ENCODE measurements at regions not wholly inside any gene's neighbourhood (a gene's known extent, or its start where the extent isn't known, plus 50 kb on each side); places are given as distances from the start of the nearest gene placed in this dataset.
"Not testable (repeated sequence)": the region's sequence is repeated elsewhere in the genome, so short reads cannot be mapped to it uniquely, and the experiment has no call there.

DNA sequence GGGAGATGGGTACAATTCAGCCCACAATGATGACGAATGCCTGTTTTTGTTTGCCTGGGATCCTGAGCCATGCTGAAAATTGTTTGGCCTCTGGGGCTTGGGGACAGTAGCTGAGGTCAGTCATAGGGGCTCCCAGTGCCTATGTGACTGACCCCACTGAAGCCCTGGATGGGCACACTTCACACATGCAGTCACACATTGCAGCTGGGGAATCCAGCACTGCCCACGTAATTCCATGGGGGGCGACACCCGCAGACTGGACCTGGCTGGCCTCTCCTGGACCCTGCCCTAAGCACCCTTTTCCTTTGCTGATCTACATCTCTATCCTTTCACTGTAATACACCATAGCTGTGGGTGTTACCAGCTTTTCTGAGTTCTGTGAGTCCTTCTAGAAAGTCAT is 295.2 kb upstream of the HS6ST1 start:
- no peak for DNase-seq (ENCODE audit: low read depth)

DNA sequence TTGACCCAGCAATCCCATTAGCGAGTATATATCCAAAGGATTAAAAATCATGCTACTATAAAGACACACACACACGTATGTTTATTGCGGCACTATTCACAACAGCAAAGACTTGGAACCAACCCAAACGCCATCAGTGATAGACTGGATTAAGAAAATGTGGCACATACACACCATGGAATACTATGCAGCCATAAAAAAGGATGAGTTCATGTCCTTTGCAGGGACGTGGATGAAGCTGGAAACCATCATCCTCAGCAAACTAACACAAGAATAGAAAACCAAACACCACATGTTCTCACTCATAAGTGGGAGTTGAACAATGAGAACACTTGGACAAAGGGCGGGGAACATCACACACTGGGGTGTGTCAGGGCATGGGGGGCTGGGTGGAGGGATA is 296.2 kb upstream of the HS6ST1 start:
- DNase-seq (ENCODE audit: low read depth): not testable (repeated sequence)

DNA sequence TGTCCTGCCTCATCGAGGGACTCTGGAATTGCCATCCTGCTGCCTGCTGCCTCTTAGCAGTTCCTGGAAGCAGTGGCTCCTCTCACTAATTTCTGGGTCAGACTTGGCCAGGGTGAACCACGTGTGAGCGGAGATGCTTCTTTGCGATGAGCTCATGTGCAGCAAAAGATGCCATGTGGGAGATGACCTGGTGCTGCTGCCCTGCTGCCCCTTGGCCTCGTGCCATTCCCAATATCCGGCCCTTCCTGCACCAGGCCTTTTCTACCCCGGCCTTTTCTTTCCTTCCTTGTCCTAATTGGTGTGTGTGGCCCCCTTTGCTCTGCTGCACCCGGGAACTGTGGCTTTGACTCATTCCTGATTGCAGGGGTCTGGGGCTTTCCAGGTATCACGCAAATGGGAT is 296.9 kb upstream of the HS6ST1 start:
- no peak for DNase-seq (ENCODE audit: low read depth)

DNA sequence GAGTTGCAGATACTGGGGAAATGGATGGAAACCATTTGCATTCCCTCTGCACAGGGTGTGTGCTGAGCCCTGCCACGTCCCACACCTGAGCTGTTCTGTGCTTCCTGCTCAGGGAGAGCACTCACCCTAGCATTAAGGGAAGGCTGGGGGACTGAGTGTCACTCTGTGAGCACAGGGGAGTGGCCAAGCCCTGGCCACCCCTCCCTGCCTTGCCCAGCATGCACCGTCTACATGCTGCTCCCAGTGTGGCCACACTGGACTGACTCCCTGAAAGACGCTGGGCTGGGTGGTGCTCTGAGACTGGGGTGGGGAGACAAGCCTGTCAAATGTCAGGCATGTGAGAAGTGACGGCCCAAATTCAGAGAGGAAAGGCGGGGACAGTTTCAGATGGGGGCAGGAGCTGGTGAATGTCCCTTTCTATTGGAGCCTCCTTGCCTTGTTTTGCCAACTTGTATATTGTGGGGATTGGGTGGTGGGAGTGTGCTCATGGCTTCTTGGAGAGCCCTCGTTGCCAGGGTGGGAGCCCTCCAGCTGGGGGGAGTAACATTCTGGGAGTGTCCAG is 298.4 kb upstream of the HS6ST1 start:
- no peak for DNase-seq (ENCODE audit: low read depth)

DNA sequence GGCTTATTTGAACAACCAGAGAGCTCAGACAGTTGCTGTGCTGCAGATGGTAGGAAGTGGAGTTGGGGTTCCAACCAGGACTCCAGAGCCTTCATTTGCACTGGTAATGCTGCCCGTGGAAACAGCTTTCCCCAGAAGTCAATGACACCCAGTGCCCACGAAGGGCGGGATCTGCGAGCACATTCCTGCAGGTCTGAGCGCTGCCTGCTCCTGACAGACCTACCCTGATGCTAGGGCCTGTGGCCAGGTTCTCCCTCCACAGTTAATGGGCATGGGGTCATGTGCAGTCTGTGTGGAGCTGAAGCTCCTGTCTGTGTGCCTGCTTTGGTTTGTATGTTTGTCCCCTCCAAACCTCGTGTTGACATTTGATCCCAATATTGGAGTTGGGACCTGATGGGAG is 299.0 kb upstream of the HS6ST1 start:
- no peak for DNase-seq (ENCODE audit: low read depth)

DNA sequence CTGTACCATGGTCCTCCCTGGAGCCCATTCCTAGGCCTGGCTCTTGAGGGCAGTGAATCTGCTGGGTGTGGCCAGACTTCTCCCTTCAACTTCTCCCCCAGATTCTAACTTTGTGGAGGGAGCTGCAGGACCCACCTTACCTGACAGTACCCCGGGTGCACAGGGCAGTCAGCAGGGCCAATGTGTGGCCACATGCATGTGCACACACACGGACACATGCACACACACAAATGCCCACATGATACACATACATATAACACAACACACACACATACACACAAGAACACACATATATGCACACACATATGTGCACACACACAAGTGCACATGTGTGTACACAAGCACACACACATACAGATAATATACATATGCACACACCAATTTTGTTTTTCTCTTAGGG is 300.0 kb upstream of the HS6ST1 start:
- no peak for DNase-seq (ENCODE audit: low read depth)

DNA sequence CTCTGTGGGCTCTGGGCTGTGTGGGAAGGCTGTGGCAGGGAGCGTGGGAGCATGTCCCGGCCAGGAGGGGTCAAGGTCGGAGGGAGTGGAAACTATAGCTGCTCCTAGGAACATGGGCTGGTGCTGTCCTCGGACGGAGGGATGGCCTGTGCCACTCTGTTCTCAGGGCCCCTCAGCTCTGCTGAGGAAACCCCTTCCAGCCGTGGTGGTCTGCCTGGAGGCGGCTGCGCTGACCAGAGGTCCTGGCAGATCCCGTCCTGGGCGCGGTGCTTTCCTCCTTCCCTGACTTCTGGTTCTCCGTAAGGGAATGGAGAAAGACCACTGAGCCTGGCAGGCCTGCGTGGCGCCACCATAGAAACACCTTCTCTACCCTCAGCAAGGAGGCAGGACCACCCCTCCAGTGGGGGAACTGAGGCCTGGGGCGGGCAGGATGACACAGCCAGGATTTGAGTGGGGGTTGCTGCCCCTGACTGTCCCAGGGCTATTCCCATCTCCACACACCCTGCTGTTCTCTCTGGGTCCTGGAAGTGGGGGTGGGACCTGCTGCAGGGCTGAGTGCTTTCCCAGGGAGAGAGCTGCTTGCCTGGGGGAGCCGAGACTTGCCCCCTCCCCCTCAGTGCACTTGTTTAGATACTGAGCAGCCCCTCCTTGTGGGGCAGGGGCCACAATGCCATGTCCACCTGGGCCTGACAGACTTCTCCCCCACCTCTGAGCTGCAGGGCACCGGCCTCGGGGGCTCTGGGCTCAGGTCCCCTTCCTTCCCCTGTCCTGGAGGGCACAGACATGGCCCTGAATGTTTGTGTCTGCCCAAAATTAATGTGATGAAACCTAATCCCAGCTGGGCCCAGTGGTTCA is 301.0 kb upstream of the HS6ST1 start:
- no peak for DNase-seq (ENCODE audit: low read depth)

DNA sequence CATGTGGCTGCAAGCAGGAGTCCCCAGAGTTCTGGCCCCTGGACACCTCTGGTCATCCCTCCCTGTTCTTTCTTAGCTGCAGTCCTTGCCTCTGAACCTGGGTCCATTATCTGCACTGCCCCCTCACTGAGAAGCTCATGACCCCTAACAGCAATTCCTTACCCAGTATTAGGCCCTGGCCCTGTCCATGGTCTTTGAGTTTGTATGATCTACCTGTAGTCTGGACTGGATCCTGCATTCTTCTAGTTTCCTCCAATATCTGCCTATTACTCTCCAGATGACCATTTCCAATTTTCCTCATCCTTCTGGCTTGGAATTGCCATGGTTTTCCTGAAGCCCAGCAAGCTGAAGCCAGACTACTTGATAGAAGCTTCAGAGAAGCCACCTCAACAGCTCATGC is 302.4 kb upstream of the HS6ST1 start:
- no peak for DNase-seq (ENCODE audit: low read depth)

DNA sequence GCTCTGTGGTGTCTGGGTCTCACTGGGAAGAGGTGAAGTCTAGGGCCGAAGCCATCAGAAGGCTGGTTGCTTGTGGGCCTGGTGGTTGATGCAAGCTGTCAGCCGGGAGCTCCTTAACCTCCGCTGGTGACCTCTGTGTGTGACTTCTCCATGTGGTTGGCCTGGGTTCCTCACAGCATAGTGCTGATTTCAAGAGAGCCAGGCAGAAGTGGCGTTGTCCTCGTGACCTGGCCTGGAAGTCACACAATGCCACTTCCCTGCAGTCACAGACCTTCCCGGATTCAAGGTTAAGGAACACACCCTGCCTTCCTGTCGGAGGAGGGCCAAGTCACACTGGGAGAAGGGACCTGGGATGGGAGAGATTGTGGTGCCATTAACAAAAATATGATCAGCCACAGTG is 303.7 kb upstream of the HS6ST1 start:
- DNase-seq (ENCODE audit: low read depth): no peak

DNA sequence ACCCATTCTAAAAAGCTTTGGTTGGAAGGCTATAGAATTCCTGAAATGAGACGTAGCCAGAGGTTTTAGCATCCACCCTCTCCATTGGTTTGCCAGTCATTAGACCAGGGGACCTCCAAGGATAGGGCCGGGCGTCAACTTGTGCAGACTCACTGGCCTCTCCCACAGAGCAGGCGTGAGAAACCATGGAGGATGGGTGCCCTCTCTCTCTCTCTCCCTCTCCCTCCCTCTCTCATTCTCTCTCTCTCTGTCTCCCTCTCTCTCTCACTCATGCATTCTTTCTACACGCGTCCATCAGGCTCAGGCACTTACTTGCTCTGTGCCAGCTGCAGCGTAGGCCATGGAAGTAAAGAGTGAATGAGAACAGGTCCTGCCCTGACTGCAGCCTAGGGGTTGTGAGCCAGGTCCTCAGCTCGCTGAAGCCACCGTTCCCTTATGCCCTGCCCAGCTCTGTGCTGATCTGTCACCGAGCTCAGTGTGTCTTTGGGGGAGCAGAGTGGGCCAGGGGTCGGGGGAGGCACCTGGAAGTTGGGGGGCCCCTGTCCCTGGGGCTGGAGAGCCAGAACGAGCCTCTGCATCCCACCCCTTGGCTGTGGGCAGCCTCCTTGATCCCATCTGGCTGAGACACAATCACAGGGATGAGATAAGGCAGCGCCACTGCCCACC is 304.4 kb upstream of the HS6ST1 start:
- peak; percentile 36 for DNase-seq (ENCODE audit: low read depth)

DNA sequence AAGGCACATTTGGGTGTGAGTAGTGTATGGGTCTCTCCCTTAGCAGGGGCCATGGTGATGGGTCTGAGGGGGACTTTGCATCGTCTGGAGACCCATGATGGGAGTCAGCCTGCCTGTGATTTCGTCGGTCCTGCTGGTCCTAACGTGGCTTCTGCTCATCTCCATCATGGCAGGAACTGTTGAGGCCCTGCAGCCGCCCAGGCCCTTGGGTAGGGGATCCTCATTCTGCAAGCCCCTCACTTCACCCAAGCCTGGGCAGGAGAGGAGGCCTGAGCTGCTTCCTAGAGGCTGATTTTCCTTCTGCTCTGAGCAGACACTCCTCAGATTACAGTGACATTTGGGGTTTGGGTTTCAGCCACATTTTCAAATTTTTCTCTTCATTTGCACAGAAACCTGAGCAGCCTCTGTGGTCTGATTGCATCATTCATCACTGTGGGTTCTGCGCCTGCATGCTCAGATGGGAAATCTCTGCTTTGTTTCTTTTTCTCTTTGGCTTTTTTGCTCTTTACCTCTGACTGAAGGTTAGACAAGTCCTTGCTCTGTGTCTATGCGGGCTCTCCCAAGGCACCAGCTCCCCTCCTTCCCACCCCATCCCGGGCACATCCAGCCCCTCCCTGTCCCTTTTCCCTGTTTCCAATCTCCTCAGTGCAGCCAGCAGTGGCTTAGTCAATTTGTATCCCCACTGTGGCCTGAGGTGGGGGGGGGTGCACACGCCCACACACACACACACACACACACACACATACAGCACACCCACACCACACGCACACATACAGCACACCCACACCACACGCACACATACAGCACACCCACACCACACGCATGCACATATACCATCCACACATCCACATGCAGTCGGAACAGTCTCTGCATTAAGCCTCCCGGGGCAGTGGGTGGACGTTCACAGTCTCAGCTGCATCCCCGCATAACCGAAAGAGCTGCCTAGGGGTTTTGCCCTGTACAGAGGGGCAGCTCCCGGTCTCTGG is 305.4 kb upstream of the HS6ST1 start:
- DNase-seq (ENCODE audit: low read depth): peak; percentile 92

DNA sequence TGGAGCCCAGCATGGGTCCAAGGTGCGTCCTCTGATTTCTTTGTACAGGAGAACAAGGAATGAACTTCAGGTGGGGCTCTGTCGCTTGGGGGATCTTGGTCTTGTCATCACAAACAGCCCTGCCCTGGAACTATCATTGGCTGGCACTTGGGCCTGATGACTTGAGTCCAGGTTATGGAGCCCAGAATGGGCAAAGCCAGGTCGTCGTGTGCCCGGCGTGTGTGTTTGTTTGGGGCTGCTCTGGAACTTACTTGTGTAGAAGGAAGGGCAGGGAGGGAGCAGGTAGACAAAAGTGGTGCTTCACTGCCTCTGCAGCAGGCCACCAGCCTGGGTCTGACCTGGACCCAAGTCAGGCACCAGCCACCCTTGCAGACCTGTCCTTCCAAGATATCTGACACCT is 306.3 kb upstream of the HS6ST1 start:
- DNase-seq (ENCODE audit: low read depth): no peak

DNA sequence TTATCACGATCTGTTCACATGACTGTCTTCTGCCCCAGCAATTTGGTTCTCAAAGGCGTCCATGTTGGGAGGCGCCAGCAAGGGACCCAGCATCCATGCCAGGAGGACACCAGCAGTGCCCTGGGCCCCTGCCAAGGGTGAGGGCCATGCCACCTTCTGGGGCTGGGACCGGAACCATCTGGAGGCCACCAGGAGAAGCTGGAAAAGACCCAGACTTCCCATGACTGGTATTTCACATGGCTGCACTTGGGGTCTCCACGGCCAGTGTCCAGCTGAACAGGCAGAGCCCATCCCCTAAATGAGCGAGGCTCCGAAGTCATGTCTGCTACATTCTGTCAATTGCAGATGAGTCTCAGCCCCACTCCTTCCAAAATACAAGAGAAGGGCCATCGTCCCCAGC is 306.8 kb upstream of the HS6ST1 start:
- no peak for DNase-seq (ENCODE audit: low read depth)

DNA sequence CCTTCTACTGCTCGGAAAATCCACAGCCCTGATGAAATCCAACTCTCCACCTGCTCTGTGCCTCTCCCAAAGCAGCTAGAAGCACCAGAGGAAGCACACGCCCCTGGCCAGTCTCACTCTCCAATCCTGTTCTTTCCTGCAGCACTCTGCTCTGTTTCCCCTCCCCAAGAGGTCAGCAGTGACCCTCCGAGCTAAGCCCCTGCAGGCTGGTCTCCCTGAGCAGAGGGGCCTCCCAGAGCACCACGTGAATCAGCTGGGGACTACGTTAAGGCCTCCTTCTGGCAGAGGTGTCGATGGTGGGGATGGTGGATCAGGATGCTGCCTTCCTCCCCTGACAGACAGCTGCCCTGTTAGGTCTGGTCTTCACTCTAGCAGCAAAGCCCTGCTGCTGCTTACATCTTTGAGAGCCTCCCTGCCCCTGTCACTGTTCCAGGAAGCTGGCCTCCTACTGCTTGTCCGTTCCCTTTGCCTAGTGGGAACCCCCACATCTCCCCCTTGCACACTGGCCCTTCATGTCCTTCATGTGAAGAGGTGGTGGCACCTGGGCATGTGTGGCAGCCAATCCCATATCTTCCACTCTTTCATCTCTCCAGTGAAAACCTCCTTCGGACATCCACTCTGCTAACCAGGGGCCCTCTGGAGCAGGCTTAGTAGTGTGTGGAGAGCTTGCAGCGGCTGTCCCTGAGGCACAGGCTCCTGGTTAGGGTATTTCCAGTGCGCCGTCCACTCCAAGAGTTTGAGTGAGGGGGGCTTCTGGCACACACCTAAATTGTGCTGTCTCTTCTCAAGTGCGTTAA is 307.5 kb upstream of the HS6ST1 start:
- DNase-seq (ENCODE audit: low read depth): no peak

DNA sequence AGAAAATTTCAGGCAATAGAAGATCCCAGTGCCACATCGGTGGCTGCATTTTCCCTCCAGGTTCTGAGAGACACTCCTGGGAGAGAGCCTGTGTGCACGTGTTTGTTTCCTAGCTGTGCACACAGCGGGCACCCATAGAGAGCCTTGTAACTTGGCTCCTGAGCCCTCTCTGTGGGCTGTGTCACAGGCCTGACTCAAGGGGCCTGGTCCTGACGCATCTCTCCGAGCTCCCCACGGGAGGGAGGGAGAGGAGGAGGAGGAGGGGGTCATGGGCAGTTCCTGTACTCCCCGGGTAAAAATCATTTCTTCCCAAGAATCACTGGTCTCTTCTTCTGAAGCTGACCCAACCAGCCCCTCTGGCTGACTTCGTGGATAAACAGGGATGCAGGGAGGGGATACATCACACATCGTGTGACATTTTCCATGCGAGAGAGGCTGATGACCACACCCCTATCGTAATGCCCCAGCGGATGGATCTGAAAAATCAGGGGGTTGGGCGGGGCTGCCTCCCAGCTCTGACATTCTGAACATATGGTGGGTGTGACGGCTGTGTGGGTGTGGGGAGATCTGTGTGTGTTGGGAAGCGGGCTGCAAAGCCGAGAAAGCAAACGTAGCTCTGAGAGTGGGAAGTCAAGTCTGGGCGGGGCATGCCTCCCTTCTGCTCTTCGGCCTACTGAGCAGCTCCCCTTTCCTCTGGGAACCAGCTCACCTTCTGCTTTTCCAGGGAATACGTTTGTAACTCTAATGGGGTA is 308.3 kb upstream of the HS6ST1 start:
- DNase-seq (ENCODE audit: low read depth): no peak

DNA sequence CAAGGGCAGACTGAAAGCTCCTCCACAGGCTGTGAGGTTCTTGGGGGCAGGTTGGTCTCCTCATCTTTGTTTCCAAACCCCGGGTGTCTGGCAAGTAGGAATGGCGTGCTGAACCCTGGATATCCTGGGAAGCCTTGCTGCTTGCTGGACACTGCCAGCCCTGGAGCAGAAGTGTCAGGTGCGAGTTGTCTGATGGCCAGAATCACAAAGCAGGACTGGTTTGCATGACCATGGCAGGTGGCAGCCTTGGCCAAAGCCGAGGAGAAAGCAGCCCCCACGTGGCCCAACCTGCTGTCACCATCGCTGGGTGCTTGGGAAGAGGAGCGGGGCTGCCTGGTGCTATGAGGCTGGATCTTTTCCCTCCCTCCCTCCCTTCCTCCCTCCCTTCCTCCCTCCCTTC is 309.5 kb upstream of the HS6ST1 start:
- no peak for DNase-seq (ENCODE audit: low read depth)

DNA sequence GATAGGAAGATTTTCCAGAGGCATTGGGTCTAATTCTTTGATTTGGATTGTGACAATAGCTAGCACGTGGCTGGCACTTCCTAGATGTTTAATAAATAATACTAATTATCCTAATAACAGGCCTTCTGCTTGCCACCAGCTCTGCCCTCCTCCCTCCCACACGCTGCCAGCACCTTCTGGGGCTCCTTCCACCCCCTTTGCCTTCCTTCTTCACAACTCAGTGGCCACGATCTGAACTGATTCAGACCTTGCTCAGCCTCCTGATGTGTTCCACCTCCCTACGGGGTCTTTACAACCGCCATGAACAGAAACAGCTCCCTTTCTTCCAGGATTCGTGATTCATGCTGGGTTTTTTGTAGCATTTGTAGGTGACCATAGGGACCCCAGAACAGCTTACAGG is 310.3 kb upstream of the HS6ST1 start:
- DNase-seq (ENCODE audit: low read depth): no peak

DNA sequence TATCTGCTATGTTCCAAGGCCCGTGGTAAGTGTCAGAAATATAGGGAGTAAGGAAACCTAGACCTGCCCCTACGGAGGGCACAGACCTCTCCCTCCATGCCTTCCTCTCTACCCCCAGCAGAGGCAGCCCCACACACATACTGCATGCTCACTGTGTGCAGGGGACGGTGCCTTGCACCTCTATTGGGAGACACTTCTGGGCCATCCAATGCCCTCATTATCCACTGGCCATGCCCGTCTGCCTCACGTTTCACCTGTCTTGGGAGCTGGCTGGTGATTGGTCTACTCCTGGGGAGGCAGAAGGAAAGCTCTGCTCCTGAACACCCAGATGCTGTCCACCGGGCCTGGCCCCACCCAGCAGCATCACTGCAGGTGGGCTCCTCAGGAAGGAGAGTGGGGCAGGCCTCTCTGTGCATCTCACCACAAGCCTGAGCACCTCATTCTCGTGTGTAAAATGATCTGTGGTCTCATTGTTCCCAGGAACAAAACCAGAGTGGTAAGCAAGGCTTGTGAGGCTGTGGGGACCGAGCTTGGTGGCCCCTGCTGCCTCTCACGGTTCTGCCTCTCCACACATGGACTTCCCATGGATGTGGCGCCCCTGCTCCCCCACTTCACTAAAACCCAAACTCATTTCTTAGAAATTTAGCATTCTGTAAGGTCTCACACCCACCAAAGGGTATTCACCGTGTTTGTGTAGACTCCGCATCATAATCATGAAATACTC is 312.5 kb upstream of the HS6ST1 start:
- no peak for DNase-seq (ENCODE audit: low read depth)

DNA sequence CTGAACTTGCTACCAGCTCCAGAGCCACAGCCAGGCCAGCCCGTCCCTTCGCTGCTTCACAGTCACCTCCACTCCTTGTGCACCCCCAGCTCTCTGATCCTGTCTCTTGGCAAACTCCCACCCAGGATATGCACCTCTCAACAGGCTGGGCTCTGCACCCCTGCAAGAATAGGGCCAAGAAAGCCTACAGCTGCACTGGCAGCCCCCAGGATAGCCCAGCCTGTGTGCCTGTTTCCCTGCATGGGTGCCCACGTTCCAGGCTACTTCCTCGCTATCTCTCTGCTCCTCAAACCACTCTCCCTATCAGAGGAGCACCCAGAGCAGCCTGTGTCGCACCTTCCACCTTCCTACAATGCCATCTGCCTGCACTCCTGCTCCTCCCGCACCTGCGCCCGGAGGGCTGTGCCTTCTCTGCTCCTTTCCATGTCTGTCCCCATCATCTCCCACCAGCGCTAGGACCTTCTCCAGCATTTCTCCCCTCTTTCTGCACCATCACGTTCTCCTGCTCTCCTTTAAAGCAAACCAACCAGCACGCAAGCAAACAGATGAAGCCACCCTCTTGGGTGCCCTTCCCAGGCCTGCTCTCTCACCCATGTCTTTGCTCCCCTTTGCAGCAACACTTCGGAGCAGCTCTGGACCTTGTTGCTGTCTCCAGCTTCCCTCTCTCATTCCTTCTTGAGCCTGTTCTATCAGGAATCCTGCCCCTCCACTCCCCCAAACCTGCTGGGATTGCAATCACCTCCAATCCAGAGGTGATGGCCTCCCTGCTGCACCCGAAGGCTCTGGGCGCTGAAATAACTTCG is 313.2 kb upstream of the HS6ST1 start:
- no peak for DNase-seq (ENCODE audit: low read depth)
